ENCODE measurements at regions not wholly inside any gene's neighbourhood (a gene's known extent, or its start where the extent isn't known, plus 50 kb on each side); places are given as distances from the start of the nearest gene placed in this dataset.

GRCh38 chr6:102398788-102399390 is 1005.4 kb downstream of the GRIK2 start:
- no peaks in the 10 kb centered on the region for H3K9me2 ChIP-seq (replicated peaks; ENCODE audit: insufficient read depth, low read length)
- no peak overlapping the region for H2AFZ ChIP-seq (ENCODE audit: low read depth, low read length, severe bottlenecking)
- no peak overlapping the region for H3K9ac ChIP-seq (ENCODE audit: low read length)
- H3K9me3 ChIP-seq (ENCODE audit: insufficient read depth, low read length), result no peaks in the 10 kb centered on the region
- no peaks in the 10 kb centered on the region for H3K27me3 ChIP-seq (ENCODE audit: low read length)
- H3K79me2 ChIP-seq (ENCODE audit: insufficient read depth, low read length), result no peaks in the 10 kb centered on the region
- no peaks in the 10 kb centered on the region for H3F3A ChIP-seq (ENCODE audit: insufficient read depth)
- H3K4me3 ChIP-seq (ENCODE audit: insufficient read depth, low read length, poor library complexity, severe bottlenecking), result no peak overlapping the region
- H4K20me1 ChIP-seq (ENCODE audit: low read depth, low read length), result no peaks in the 10 kb centered on the region
- no peaks in the 10 kb centered on the region for H3K36me3 ChIP-seq (ENCODE audit: low read length)
- H3K4me2 ChIP-seq (ENCODE audit: low read depth, low read length, poor library complexity, severe bottlenecking), result no peak overlapping the region
- no peak overlapping the region for H3K27ac ChIP-seq (ENCODE audit: low read depth, low read length)
- TF ChIP-seq EZH2phosphoT487 (conservative IDR thresholded peaks at IDR 0.05; ENCODE audit: low read length) (no peak), CTCF (IDR thresholded peaks at IDR 0.05; ENCODE audit: insufficient read depth, low read length, poor library complexity, severe bottlenecking) (no peak)

- Histone ChIP-seq H3K4me2 (ENCODE audit: low read depth, low read length, poor library complexity, severe bottlenecking) (no peak overlapping the region), H3F3A (ENCODE audit: insufficient read depth) (no peaks in the 10 kb centered on the region), H4K20me1 (ENCODE audit: low read depth, low read length) (no peaks in the 10 kb centered on the region), H3K27me3 (ENCODE audit: low read length) (no peaks in the 10 kb centered on the region), H3K4me3 (ENCODE audit: insufficient read depth, low read length, poor library complexity, severe bottlenecking) (no peak overlapping the region), H3K9me2 (replicated peaks; ENCODE audit: insufficient read depth, low read length) (no peaks in the 10 kb centered on the region), H3K9me3 (ENCODE audit: insufficient read depth, low read length) (no peaks in the 10 kb centered on the region), H3K9ac (ENCODE audit: low read length) (no peak overlapping the region), H3K79me2 (ENCODE audit: insufficient read depth, low read length) (no peaks in the 10 kb centered on the region), H3K27ac (ENCODE audit: low read depth, low read length) (no peak overlapping the region), H2AFZ (ENCODE audit: low read depth, low read length, severe bottlenecking) (no peak overlapping the region), H3K36me3 (ENCODE audit: low read length) (no peaks in the 10 kb centered on the region)
- no peak for TF ChIP-seq CTCF (IDR thresholded peaks at IDR 0.05; ENCODE audit: insufficient read depth, low read length, poor library complexity, severe bottlenecking)
- TF ChIP-seq EZH2phosphoT487 (conservative IDR thresholded peaks at IDR 0.05; ENCODE audit: low read length), result no peak
Measured at GRCh38 chr6:102390541-102390940, 997.0 kb downstream of the GRIK2 start.

- no peaks in the 10 kb centered on the region for H4K20me1 ChIP-seq (ENCODE audit: low read depth, low read length)
- no peak overlapping the region for H3K27ac ChIP-seq (ENCODE audit: low read depth, low read length)
- no peak overlapping the region for H2AFZ ChIP-seq (ENCODE audit: low read depth, low read length, severe bottlenecking)
- TF ChIP-seq CTCF (IDR thresholded peaks at IDR 0.05; ENCODE audit: insufficient read depth, low read length, poor library complexity, severe bottlenecking) (no peak), EZH2phosphoT487 (conservative IDR thresholded peaks at IDR 0.05; ENCODE audit: low read length) (no peak)
- H3K27me3 ChIP-seq (ENCODE audit: low read length), result no peaks in the 10 kb centered on the region
- no peak overlapping the region for H3K4me3 ChIP-seq (ENCODE audit: insufficient read depth, low read length, poor library complexity, severe bottlenecking)
- H3F3A ChIP-seq (ENCODE audit: insufficient read depth), result no peaks in the 10 kb centered on the region
- no peak overlapping the region for H3K4me2 ChIP-seq (ENCODE audit: low read depth, low read length, poor library complexity, severe bottlenecking)
- H3K9me3 ChIP-seq (ENCODE audit: insufficient read depth, low read length), result no peaks in the 10 kb centered on the region
- no peaks in the 10 kb centered on the region for H3K79me2 ChIP-seq (ENCODE audit: insufficient read depth, low read length)
- no peaks in the 10 kb centered on the region for H3K36me3 ChIP-seq (ENCODE audit: low read length)
- H3K9ac ChIP-seq (ENCODE audit: low read length), result no peak overlapping the region
- H3K9me2 ChIP-seq (replicated peaks; ENCODE audit: insufficient read depth, low read length), result no peaks in the 10 kb centered on the region
Measured at GRCh38 chr6:102389994-102390393, 996.5 kb downstream of the GRIK2 start.
